ENCODE measurements at regions not wholly inside any gene's neighbourhood (a gene's known extent, or its start where the extent isn't known, plus 50 kb on each side); places are given as distances from the start of the nearest gene placed in this dataset.

- in situ Hi-C loops (cut with MboI; ENCODE audit: low pct_unique_long_range_greater_than_20kb, low sequenced_read_pairs, unreplicated experiment) = no loop called here
- TF ChIP-seq CTCF (IDR thresholded peaks at IDR 0.05; ENCODE audit: extremely low read depth, insufficient read depth, missing control alignments) = no peak
- no peak for DNase-seq (ENCODE audit: low spot score)
Measured at GRCh38 chr3:177576746-177577145, 379.5 kb upstream of the TBL1XR1 start.

GRCh38 chr3:177578488-177578887, 381.2 kb upstream of the TBL1XR1 start:
- in situ Hi-C loops (cut with MboI; ENCODE audit: low pct_unique_long_range_greater_than_20kb, low sequenced_read_pairs, unreplicated experiment) = no loop called here
- no peak for DNase-seq (ENCODE audit: low spot score)
- TF ChIP-seq CTCF (IDR thresholded peaks at IDR 0.05; ENCODE audit: extremely low read depth, insufficient read depth, missing control alignments) = no peak

GRCh38 chr3:177579419-177579818, 382.1 kb upstream of the TBL1XR1 start:
- no peak for TF ChIP-seq CTCF (IDR thresholded peaks at IDR 0.05; ENCODE audit: extremely low read depth, insufficient read depth, missing control alignments)
- no peak for DNase-seq (ENCODE audit: low spot score)
- in situ Hi-C loops (cut with MboI; ENCODE audit: low pct_unique_long_range_greater_than_20kb, low sequenced_read_pairs, unreplicated experiment) = no loop called here

- in situ Hi-C loops (cut with MboI; ENCODE audit: low pct_unique_long_range_greater_than_20kb, low sequenced_read_pairs, unreplicated experiment) = no loop called here
- TF ChIP-seq CTCF (IDR thresholded peaks at IDR 0.05; ENCODE audit: extremely low read depth, insufficient read depth, missing control alignments) = no peak
- DNase-seq (ENCODE audit: low spot score) = no peak
Measured at GRCh38 chr3:177580437-177580836, 383.2 kb upstream of the TBL1XR1 start.

GRCh38 chr3:177585271-177585670, 388.0 kb upstream of the TBL1XR1 start:
- in situ Hi-C loops (cut with MboI; ENCODE audit: low pct_unique_long_range_greater_than_20kb, low sequenced_read_pairs, unreplicated experiment) = no loop called here
- DNase-seq (ENCODE audit: low spot score) = no peak
- TF ChIP-seq CTCF (IDR thresholded peaks at IDR 0.05; ENCODE audit: extremely low read depth, insufficient read depth, missing control alignments) = no peak

GRCh38 chr3:177589041-177589650, 391.9 kb upstream of the TBL1XR1 start:
- in situ Hi-C loops (cut with MboI; ENCODE audit: low pct_unique_long_range_greater_than_20kb, low sequenced_read_pairs, unreplicated experiment) = no loop called here
- TF ChIP-seq CTCF (IDR thresholded peaks at IDR 0.05; ENCODE audit: extremely low read depth, insufficient read depth, missing control alignments) = no peak
- no peak for DNase-seq (ENCODE audit: low spot score)
